KMS-11 (cell line): ENCODE measurements at regions not wholly inside any gene's neighbourhood (a gene's known extent, or its start where the extent isn't known, plus 50 kb on each side); places are given as distances from the start of the nearest gene placed in this dataset.

Experiments
- H2AFZ ChIP-seq: fragments of 200-600 bp; sonication (generic); 2 replicates; pipeline ENCODE4 v1.6.1; 2016; ENCODE audit warnings: antibody characterized with exemption, mixed run types, low read depth
- H3K27ac ChIP-seq: fragments of 200-600 bp; sonication (generic); 2 replicates; pipeline ENCODE4 v1.6.1; 2016; ENCODE audit warnings: mild to moderate bottlenecking, mixed run types
- H3K27me3 ChIP-seq: fragments of 200-600 bp; sonication (generic); 2 replicates; pipeline ENCODE4 v1.6.1; 2017; ENCODE audit warnings: mild to moderate bottlenecking, low read depth, mixed run types, moderate library complexity; ENCODE audit not compliant: insufficient read depth
- H3K36me3 ChIP-seq: fragments of 200-600 bp; sonication (generic); 2 replicates; pipeline ENCODE4 v1.6.1; 2017; ENCODE audit warnings: mild to moderate bottlenecking, mixed run types; ENCODE audit not compliant: insufficient read depth
- H3K4me1 ChIP-seq: fragments of 200-600 bp; sonication (generic); 2 replicates; pipeline ENCODE4 v1.6.1; 2016; ENCODE audit warnings: mild to moderate bottlenecking, low read depth, mixed run types; ENCODE audit not compliant: poor library complexity, severe bottlenecking
- H3K4me2 ChIP-seq: fragments of 200-600 bp; sonication (generic); 2 replicates; pipeline ENCODE4 v1.7.0; 2016; ENCODE audit warnings: mild to moderate bottlenecking, mixed run types
- H3K4me3 ChIP-seq: fragments of 200-600 bp; sonication (generic); IDR thresholded peaks from 2 replicates; pipeline ENCODE4 v1.6.1; 2017; ENCODE audit warnings: low read depth, low read length, mixed read lengths; ENCODE audit not compliant: insufficient read depth
- H3K79me2 ChIP-seq: fragments of 200-600 bp; sonication (generic); 2 replicates; pipeline ENCODE4 v1.6.1; 2016; ENCODE audit warnings: low read depth, mixed run types; ENCODE audit not compliant: insufficient read depth
- H3K9ac ChIP-seq: fragments of 200-600 bp; sonication (generic); 2 replicates; pipeline ENCODE4 v1.6.1; 2016; ENCODE audit warnings: mild to moderate bottlenecking, mixed run types
- H4K20me1 ChIP-seq: fragments of 200-600 bp; sonication (generic); 2 replicates; pipeline ENCODE4 v1.6.1; 2016; ENCODE audit warnings: mild to moderate bottlenecking, mixed run types; ENCODE audit not compliant: insufficient read depth
- TF ChIP-seq, protein P1 (sequence below): fragments of 200-600 bp; sonication (generic); conservative IDR thresholded peaks from 2 replicates; pipeline ENCODE4 v1.6.1; 2017; ENCODE audit warnings: low read depth, mild to moderate bottlenecking, antibody characterized with exemption, low read length, moderate library complexity, mixed read lengths

DNA sequence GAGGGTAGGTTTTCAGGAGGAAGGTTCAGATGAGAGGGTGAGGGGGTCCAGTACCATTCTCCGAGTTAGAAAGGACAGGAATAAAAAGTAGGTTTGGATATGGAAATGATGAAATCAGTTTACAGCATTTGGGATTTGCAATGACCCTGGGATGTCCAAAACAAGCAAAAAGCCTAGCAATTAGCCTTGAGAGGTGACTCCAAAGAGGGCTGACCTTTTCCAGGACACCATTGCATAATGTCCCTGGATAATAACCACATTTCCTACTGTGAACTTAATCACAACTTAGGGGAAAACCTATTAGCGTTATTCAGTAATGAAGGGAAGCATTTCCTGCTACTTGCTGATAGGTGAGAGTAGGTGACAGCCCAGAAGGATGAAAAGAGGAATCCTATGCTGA lies 101.4 kb upstream of the ARHGAP42 start:
- no peak overlapping the region for H3K4me2 ChIP-seq
- no peak overlapping the region for H3K9ac ChIP-seq
- H3K79me2 ChIP-seq, result no peaks in the 10 kb centered on the region
- H2AFZ ChIP-seq, result no peak overlapping the region
- no peaks in the 10 kb centered on the region for H4K20me1 ChIP-seq
- no peaks in the 10 kb centered on the region for H3K4me1 ChIP-seq
- H3K27me3 ChIP-seq, result no peaks in the 10 kb centered on the region
- TF ChIP-seq, protein P1, sequence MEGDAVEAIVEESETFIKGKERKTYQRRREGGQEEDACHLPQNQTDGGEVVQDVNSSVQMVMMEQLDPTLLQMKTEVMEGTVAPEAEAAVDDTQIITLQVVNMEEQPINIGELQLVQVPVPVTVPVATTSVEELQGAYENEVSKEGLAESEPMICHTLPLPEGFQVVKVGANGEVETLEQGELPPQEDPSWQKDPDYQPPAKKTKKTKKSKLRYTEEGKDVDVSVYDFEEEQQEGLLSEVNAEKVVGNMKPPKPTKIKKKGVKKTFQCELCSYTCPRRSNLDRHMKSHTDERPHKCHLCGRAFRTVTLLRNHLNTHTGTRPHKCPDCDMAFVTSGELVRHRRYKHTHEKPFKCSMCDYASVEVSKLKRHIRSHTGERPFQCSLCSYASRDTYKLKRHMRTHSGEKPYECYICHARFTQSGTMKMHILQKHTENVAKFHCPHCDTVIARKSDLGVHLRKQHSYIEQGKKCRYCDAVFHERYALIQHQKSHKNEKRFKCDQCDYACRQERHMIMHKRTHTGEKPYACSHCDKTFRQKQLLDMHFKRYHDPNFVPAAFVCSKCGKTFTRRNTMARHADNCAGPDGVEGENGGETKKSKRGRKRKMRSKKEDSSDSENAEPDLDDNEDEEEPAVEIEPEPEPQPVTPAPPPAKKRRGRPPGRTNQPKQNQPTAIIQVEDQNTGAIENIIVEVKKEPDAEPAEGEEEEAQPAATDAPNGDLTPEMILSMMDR, result no peak
- H3K36me3 ChIP-seq, result no peaks in the 10 kb centered on the region
- H3K4me3 ChIP-seq, result no peak overlapping the region
- no peak overlapping the region for H3K27ac ChIP-seq

DNA sequence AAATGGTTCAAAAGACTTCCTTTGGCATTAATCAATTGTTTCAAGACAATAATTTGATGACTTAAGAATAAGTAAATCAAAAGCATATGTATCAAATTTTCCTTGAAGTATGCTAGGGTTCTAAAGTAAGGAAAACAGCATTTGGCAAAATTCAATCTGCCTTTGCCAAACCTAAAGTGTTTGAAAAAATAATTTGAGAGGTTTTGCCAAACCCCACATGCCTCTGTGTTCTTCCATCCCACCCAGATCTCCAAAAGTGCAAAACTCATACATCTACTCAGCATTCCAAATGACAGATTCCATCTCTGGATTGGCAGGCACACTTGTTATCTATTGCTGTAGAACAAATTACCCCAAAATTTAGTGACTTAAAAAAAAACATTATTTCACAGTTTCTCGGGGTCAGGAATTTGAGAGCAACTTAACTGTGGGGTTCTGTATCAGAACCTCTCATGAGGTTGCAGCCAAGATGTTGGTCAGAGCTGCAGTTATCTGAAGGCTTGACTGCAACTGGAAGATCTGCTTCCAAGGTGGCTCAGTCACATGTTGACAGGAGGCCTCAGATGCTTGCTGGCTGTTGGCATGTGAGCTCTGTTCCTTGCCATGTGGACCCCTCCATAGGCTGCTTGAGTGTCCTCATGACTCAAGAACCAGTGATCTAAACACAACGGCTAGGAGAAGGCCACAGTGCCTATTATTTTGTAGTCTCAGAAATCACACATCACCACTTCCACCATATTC lies 100.6 kb upstream of the ARHGAP42 start:
- H3K9ac ChIP-seq, result no peak overlapping the region
- H3K4me2 ChIP-seq, result no peak overlapping the region
- H3K4me1 ChIP-seq, result no peaks in the 10 kb centered on the region
- TF ChIP-seq, protein P1, result no peak
- H3K4me3 ChIP-seq, result no peak overlapping the region
- no peaks in the 10 kb centered on the region for H4K20me1 ChIP-seq
- H3K36me3 ChIP-seq, result no peaks in the 10 kb centered on the region
- no peak overlapping the region for H2AFZ ChIP-seq
- H3K79me2 ChIP-seq, result no peaks in the 10 kb centered on the region
- no peaks in the 10 kb centered on the region for H3K27me3 ChIP-seq
- H3K27ac ChIP-seq, result no peak overlapping the region

DNA sequence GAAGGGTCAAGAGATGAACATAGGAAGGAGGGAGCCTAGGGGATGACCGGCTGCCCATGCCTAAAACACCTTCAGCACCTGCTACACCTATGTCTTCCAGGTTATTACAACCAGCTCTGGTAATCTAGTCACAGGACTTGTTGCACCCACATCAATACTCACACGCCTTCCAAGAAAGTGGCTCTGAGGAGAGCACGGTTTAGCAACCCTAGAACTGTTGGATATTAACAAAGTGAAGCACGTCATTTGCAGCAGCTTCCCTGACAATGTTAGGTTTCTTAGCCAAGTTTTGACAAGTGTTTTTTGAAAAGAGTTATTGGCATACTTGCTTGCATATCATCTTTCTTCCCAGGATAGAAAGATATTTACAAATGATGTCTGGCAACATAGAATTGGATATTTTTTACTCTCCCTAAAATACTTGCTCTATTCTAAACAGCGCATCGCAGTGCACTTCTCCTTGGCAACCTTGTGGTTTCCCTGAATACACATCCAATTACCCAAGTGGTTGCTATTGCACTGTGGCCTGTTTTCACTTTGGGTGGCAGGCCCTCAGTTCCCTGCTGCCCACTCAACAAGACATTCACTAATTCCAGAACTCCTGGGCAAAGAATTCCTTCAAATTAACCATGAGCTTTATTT lies 94.3 kb upstream of the ARHGAP42 start:
- TF ChIP-seq, protein P1, result no peak
- Histone ChIP-seq H3K27me3 (no peaks in the 10 kb centered on the region), H3K79me2 (no peaks in the 10 kb centered on the region), H4K20me1 (no peaks in the 10 kb centered on the region), H3K4me2 (no peak overlapping the region), H3K27ac (no peak overlapping the region), H3K9ac (no peak overlapping the region), H3K4me1 (no peaks in the 10 kb centered on the region), H3K4me3 (no peak overlapping the region), H2AFZ (no peak overlapping the region), H3K36me3 (no peaks in the 10 kb centered on the region)

DNA sequence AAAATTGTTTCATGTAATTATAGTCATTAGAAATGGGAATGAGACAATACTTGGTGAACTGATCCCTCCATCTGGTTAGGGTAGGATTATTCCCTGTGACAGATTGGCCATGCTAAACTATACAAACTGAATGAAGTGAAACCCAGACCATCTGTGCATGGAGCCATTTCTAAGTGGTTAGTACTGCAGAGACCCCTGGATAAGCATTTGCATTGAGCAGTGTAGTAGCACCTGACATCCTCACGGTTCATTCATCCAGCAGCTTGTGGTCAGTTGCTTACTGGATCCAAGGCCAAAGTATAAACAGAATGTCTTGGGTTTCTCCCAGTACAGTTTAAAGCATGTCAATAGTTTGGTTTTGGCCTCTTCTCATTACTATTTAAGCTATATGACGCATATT lies 93.8 kb upstream of the ARHGAP42 start:
- H3K4me3 ChIP-seq, result no peak overlapping the region
- no peaks in the 10 kb centered on the region for H3K27me3 ChIP-seq
- H3K79me2 ChIP-seq, result no peaks in the 10 kb centered on the region
- H3K9ac ChIP-seq, result no peak overlapping the region
- no peak overlapping the region for H3K27ac ChIP-seq
- H3K36me3 ChIP-seq, result no peaks in the 10 kb centered on the region
- no peaks in the 10 kb centered on the region for H4K20me1 ChIP-seq
- no peaks in the 10 kb centered on the region for H3K4me1 ChIP-seq
- H2AFZ ChIP-seq, result no peak overlapping the region
- TF ChIP-seq, protein P1, result no peak
- H3K4me2 ChIP-seq, result no peak overlapping the region
